HG03066 (cell line): ENCODE measurements at regions not wholly inside any gene's neighbourhood (a gene's known extent, or its start where the extent isn't known, plus 50 kb on each side); places are given as distances from the start of the nearest gene placed in this dataset.
"Not testable (repeated sequence)": the region's sequence is repeated elsewhere in the genome, so short reads cannot be mapped to it uniquely, and the experiment has no call there.

Source experiments
- ATAC-seq: cut with Tn5 transposase; IDR thresholded peaks from one replicate; pipeline ENCODE4 v1.9.1; 2021; ENCODE audit warnings: low read depth; ENCODE audit not compliant: unreplicated experiment

DNA sequence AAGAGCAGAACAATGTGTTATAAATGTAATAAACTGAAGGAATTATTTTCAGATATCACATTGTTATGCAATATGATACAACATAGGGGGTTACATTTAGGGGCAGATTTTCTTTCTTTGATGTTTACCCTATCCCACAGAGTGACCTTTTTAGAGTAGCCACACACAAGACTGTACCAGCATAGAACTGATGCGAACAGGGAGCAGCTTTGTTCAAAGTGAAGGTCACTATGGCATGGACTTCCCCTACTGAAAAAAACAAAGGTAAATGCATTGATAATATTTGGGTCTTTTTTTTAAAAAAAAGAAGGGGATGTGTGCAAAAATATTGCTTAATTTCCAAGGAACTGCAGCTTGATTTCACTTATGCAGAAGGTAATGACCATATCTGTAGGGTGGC lies 1354.9 kb downstream of the SUCLG1 start:
- ATAC-seq = no peak

DNA sequence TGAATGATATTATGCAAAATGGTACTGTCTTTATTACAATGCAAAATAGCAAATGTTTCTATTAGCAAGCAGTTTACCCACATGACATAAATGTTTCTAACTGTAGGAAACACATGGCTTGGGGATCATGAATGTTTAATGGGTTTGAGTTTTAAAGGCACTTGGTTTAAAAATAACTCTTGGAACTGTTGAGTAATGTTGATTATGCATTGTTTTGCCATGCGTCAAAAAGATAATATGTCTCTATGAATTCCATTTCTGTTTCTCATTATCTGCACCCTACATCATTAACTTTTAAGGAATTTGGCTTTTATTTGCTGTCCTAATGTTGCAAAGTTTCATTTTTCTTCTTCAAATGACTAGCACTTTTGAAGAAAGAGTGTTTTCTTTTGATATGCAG lies 1355.5 kb downstream of the SUCLG1 start:
- no peak for ATAC-seq

DNA sequence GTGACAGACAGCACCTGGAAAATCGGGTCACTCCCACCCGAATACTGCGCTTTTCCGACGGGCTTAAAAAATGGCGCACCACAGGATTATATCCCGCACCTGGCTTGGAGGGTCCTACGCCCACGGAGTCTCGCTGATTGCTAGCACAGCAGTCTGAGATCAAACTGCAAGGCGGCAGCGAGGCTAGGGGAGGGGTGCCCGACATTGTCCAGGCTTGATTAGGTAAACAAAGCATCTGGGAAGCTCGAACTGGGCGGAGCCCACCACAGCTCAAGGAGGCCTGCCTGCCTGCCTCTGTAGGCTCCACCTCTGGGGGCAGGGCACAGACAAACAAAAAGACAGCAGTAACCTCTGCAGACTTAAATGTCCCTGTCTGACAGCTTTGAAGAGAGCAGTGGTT lies 1370.0 kb downstream of the SUCLG1 start:
- ATAC-seq = not testable (repeated sequence)

DNA sequence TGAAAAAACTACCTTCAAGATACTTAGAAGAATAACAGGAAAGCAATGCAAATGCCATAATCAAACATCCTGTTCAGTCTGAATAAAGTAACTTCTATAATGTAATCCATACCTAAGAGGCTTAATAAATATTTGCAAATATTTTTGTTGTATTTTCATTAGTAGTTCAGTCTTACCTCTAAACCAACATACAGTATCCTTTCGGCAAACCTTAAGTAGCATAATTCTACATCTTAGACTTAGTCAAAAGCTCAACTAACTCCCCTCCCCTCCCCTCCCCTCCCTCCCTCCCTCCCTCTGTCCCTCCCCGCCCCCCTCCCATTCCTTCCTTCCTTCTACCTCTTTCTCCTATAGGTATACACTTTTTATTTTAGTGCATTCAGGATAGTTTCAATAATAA lies 1373.2 kb downstream of the SUCLG1 start:
- ATAC-seq = no peak

DNA sequence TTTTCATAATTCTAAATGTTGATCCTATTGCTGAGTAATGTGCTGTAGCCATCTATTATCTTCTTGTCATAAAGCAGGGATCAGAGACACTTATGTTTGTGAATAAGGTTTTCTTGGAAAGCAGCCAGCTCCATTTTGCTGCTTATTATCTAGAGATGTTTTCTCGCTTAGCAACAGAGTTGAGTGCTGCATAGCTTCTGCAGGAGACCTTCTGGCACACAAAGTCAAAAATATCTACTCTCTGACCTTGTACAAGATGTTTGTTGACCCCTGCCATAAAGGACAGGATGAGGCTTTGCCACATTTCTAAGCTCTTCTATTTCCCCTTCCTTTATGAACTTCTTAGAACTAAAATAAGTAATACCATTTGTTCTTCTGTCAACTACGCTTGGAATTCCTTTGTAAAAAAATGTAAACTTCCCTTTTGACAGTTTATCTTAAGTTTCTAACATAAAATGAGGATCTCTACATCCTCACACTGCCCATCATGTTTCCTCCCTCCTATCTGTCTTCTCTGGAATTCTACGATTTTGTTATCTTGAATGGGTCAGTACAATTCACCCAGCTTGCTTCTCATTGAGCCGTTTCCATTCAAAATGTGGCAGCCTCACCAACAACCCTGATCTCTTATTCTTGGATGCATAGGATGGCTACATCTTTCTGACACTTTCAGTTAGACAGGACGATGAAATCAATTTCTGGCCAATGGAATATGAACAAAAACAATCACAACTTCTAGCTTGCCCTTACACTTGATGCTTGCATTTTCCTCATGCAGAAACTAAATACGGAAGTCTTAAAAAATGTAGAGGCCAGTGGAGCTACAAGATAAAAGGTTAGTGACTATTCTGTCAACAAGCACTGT lies 1377.0 kb downstream of the SUCLG1 start:
- ATAC-seq = no peak

DNA sequence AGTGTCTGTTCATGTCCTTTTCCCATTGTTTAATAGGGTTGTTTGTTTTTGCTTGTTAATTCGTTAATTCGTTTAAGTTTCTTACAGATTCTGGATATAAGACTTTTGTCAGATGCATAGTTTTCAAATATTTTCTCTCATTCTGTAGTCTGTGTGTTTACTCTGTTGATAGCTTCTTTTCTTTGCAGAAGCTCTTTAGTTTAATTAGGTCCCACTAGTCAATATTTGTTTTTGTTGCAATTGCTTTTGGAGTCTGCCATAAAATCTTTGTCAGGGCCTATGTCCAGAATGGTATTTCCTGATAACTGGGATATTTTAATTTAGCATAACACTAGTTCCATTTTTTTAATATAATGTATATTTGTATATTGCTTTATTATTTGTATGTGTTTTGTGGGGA lies 1380.1 kb downstream of the SUCLG1 start:
- ATAC-seq = no peak

DNA sequence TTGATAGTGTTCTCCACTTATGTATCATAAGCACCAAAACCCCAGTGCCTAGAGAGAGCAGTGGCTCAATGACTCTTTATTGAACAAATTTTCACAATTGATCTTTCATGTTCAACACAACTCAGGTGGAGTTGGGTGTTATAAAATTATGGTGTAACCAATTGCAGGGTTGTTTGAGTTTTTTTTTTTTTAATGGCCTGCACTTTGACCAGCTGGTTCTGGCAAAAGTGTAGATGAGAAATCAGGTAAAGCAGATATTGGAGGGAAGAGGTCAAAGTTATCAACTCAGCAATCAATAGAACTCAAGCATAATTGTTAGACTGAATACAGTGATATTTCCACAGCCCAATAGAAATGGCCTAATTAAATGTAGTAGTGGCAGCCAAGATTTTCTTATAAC lies 1386.3 kb downstream of the SUCLG1 start:
- ATAC-seq = no peak

DNA sequence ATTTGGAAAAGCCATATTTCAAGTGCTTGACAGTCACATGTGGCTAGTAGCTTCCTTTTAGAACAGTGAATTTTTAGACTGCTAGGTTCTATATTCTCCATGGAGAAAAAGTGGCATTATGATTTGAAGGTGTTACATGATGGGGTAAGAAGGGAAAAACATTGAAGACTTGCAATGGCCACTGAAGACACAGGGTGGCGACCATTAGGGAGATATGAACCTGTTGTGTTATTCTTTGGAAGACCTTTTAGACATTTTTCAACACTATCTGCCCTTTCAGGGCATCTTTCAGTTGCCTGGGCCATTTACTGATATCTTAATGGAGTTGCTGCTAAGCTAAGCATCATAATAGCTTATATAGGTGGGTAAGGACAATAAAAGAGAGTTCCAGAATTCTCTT lies 1387.2 kb downstream of the SUCLG1 start:
- no peak for ATAC-seq

DNA sequence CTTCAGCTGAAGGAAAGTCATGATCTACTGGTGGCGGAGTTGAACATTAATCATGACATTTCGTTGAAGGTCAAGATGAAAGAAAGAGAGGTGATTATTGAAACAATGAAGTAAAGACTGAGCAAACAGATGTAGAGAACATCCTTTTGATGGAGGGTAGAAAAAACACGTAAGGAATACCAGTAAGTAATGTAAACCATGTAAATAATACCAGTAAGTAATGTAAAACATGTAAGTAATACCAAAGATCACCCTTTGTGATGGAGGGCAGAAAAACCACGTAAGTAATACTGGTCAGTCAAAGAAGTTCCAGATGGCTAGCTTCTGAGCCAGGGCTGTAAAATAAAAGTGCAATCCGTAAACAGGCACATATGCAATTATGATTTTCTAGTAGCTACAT lies 1387.7 kb downstream of the SUCLG1 start:
- no peak for ATAC-seq

DNA sequence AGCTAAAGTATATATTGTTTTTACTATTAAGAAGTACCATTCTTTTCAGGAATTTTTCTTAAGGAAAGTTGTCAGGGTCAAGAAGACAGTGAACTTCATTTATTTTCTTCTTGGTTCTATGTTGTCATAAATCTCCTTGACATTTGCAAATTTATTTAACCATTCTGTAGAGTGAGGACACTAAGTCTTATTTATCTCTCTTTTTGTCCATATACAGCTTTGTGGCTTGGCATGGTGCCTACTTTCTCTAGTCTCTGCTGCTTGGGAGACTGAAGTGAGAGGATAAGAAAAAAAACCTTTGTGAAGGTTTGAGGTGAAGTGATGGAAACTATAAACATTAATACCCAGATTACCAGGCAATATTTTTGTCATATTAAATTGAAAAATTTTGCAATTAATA lies 1389.4 kb downstream of the SUCLG1 start:
- ATAC-seq = no peak

DNA sequence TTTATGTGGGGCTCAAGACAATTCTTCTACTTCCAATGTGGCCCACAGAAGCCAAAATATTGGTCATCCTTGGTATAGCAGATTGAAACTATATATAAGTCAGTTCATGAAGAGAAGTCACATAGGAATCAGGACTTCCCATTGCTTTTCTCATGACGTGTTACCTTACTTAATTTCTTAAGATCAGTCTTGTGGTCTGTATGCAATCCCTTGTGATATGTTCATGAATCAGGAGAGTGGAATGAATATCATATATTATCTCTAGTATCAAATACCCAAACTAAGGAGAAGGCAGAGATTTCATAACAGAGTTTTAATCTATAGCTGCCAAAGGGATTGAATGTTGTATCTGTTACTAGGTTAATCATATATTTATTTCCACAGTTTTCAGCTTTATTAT lies 1390.4 kb downstream of the SUCLG1 start:
- no peak for ATAC-seq

DNA sequence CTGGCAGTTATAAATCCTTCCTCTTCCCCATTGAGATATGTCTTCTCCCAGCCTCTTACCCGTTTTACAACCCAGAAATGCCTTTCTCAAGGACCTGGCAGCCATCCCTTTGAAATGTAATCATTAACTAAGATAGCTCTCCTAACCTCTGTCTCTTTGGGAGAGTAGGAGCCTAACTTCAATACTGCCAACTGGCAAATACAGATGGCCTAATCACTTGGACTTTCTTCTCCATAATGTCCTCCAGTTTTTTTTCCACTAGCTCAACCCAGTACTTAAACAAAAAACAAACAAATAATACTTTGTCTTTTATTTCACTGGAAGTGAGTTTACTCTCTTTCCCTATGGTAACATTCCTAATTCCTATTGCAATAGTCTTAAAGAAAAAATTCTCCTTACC lies 1391.1 kb downstream of the SUCLG1 start:
- no peak for ATAC-seq

DNA sequence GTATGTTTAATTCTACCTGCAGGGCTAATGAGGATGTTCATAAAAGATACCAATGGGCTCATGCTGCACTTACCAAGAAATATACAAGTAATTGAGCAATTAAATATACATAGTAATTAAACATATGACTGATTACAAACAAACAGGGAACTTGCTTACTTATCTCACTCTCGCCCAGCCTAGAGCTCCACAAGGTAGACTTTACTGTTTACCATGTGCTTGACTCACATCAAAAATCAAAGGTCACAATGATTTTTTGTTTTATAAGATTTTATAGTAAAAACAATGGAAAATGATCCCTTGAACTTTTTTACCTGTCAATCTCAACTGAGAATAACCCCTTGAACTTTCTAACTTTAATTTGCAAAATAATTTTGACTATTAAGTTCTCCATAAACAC lies 1395.1 kb downstream of the SUCLG1 start:
- ATAC-seq = no peak

DNA sequence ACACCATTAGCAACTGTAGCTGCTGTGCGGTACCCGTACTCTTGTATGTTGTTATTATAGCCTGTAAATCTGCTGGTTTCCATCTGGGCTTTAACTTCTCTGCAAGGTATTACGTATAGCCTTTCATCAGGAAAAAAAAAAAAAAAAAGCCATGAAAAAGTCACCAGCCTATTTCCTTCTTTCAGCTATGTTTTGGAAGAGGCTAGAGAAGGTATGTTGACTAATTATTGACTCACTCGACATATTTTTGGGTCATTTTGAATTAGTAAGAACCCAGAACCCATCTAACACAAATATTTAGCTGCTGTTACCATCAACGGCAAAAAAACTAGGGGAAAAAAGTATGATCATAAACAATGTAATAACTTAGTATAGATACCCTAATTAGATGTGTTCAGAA lies 1395.6 kb downstream of the SUCLG1 start:
- ATAC-seq = no peak

DNA sequence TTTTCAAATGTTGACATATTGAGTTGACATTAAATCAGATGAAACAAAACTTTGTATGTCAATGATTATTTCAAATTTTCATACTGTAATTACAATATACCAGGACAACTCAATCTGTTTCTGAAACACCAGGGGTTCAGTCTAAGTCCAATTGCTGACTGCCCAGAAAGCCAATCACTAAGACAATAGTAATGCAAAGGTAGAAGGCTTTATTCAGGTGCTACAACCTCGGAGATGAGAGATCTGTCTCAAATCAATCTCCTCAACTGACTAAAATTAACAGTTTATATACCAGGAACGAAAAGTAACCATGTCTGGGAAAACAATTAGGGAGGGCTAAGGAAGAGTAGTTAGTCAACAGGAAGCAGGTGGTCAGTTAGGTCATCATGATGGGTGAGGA lies 1400.4 kb downstream of the SUCLG1 start:
- ATAC-seq = no peak

DNA sequence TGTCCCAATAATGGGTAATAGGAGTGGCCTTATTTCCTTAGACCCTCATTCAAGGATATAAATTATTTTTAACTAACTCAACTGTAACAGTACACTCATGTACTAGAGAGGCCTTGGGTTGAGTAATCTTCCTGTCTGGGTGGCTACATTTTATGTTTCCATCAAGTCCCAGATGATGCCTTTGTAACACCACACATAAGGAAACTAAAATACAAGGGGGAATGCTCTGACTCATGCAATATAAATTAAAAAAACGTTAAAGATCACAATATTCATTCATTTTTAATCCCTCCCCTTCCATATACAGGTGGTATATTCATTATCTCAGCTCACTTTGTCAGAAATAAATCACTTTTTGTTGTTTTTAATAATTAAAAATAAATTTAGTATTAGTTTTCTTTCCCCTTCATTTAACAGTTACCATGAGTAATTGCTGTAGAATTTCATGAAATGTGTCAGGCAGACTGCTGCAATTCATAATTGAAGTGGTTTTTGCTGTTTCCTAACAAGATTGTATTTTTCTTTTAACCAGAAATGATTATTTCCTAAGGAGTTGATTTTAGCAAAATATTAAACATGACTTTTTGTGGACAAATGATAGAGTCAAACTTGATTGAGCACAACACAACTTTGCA lies 1403.6 kb downstream of the SUCLG1 start:
- no peak for ATAC-seq

DNA sequence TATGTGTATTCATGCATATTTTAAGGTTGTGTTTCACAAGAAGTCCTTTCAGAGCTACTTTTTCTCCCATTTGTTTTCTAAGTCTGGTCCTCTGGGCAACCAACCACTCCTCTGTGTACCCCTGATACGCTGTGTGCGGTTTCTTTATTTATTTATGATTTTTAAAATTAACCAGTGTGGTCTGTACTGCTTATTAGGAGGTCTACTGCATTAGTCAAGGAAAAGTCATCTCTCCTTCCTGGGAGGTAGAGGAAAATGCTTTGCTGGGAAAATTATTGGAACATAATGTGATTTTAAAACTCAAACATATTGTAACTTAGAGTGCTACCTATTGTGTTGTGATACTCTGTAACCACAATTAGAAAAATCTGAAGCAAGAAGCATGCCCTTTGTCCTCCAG lies 1404.3 kb downstream of the SUCLG1 start:
- ATAC-seq = no peak

DNA sequence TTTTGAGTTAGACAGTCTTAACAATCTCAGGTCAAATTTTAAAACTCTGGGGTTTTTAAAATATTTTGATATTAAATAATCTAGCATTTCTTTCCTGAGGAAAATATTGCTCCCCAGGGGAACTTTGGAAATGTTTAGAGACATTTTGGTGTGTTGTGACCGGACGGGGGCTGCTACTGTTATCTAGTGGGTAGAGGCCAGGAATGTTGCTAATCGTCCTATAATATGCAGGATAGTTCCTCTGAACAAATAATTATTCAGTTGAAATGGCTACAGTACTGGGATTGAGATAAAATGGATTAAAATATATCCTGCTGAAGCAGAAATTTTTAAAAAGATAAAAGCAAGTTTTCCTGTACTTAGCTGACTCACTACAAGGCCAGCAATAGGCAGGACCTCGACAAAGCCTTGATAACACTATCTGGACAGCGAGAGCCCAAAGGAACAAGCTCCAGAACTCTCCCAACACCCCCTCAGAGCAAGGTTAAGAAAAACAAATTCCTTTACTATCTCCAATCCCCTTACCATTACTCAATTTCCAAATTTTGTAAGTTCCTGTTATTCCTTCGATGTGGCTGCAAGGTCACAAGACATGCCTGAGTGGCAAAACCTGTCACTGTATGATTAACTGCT lies 1407.4 kb downstream of the SUCLG1 start:
- no peak for ATAC-seq

DNA sequence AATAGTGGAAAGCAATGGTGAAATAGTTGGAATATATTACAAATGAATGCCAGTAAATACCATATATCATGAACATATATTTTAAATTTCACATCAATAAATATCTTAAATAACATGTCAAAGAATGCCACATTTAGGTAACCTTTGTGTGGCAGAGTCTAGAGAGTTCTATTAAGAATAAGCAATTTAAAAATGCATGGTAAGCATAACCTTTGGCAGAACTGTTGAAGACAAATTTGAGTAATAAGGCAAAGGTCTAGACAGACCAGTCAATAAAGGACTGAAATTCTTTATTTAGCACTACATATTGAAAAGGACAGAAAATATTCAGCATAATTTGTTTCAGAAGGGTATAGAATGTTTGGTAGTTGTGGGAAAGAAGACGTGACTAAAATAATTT lies 1417.0 kb downstream of the SUCLG1 start:
- no peak for ATAC-seq

DNA sequence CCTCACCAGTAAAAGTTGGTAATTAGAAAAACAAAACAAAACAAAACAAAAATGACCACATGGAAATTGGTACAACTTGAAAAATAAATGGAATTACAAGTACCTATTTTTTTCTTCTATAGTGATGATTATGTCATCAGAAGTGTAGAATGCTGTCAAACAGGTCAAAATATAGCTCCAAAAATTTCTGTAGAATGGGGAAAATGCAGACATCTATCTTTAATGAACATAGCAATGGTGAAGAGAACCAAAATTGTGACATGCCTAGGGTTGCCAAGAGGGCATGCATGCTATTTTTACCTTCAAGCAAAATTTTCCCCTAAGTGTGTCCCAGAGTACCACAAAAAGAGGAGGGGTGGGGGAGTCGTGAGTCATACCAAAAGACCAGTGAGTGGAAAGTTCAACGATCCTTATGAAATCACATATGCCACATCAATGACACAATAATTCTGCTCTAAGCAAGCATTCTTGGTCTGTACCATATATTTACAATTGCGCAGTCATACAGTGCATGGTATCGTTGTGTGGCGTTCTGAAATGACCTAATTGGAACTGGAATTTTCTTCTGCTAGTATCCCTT lies 1436.4 kb downstream of the SUCLG1 start:
- no peak for ATAC-seq

DNA sequence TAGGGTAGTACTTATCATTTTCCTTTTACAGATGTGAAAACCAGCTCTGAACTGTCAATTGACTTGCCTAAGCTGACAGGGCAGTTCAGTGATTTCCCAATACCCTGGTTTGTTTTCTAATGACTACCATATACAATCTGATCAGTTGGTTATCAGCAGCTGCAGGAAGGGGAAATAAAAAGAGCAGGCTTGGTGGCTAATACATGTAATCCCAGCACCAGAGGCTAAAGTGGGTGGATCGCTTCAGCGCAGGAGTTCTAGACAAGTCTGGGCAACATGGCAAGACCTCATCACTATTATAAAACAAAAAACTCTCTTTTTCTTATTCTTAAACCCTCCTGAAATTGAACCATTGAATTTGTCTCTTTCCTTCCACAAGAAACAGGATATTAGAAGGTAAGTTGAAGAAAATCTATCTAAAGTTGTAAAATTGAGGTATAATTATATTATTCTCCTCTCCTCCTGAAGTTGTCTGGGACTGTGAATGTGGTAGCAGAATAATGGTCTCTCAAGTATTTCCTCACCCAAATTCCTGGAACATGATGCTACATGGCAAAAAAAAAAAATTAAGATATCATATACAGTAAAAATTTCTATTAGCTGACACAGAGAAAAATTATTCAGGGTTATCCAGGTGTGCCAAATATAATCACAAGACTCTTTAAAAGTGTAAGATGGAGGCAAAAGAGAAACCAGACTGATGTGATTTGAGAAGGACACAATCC lies 1441.6 kb downstream of the SUCLG1 start:
- ATAC-seq = no peak
